ENCODE measurements at regions not wholly inside any gene's neighbourhood (a gene's known extent, or its start where the extent isn't known, plus 50 kb on each side); places are given as distances from the start of the nearest gene placed in this dataset.

DNA sequence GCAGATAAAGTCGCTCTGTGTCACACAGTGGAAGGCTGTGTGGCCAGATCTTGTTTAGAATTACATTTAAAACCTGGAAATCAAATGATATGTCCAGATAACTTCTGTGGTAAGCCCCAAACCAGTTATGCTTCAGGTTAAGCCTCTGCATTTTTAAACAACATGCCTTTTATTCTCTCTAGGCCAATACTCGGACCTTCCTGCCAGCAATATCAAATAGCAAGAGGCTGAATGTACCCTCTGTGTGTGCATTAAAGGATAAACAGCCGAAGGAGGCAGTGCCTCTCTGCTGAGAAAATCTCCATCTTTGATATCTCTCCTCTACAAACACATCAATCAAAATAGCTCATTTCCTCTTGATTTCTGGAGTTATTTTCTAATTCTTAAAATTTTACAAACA lies 67.1 kb upstream of the TMEM260 start:
- no peak for DNase-seq

- no peak for DNase-seq
Measured at GRCh38 chr14:56514663-56515371, 64.8 kb upstream of the TMEM260 start.

DNA sequence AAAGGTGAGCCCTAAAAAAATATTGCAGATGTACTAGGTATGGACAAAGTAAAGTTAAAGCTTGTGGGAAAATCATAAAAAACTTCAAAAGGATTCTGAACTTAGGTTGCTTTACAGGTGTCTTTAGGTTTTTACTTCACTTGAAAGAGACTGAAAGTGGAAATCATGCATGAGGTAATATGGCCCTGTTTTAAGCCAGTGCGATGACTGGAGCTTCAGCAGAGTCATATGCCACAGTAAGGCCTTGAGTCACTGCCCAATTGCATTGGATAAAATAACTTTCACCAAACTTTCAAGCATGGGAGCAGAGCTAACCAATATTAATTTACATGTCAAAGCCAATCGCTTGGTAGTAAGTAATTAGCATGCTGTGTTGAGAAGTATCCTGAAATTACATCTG lies 63.9 kb upstream of the TMEM260 start:
- DNase-seq: no peak

GRCh38 chr14:56522403-56522802 lies 57.2 kb upstream of the TMEM260 start:
- DNase-seq: no peak

DNA sequence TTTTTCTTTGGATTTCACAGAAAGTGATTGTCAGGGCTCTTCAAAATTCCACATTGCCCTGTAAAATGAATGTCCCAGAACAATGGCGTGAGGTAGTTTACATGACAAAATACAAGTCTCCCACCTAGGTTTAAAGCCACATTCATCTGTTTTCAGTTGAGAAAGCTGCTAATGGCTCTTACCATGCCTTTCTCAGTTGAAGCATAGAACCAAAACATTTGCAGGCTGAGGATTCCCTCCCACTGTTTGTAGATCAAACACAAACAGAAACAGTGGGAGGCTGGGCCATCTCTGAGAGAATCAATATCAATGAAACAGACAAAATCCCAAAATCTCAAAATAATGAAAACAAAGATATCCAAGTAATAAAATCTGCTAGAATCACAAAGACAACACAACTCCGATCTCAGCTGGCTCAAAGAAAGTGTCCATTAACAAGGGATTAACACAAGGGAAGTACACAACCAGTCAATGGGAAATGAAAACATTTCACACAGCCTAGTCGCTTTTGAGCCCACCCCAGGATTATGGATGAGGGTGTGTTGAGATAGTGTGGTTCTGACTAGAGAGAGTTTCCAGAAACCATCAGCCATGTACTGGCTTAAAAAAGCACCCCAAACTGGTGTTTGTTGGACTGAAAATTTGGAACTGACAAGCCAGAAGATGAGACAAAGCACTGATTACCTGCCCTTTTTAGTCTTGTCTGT lies 54.5 kb upstream of the TMEM260 start:
- DNase-seq: no peak

GRCh38 chr14:56528927-56529326 lies 50.7 kb upstream of the TMEM260 start:
- no peak for DNase-seq

Data from eye (tissue), 1 donor.